ENCODE measurements at regions not wholly inside any gene's neighbourhood (a gene's known extent, or its start where the extent isn't known, plus 50 kb on each side); places are given as distances from the start of the nearest gene placed in this dataset.
"Not testable (repeated sequence)": the region's sequence is repeated elsewhere in the genome, so short reads cannot be mapped to it uniquely, and the experiment has no call there.

DNA sequence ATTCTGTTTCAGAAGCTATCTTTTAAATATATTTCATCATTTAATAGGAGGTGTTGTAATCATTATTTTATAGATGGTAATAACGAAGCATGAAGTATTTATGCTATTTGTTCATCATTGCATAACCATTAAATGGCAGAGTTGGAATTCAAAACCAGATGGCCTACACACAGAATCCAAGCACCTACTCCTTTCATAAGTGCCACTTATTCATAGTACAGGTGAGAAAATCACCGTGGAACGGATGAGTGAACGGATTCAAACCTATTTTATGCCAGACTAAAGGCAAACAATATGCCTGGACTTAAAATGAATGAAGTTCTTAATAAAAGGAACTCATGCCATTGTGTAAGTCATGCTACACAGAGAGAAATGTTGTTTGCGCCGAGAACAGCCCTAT lies 397.9 kb upstream of the ADGRB3 start:
- no peak for DNase-seq (ENCODE audit: low read depth in 2 of 2)

- DNase-seq (ENCODE audit: low read depth in 2 of 2), result no peak
These were observed 399.7 kb upstream of the ADGRB3 start for GRCh38 chr6:68235326-68235784.

- no peak for DNase-seq (ENCODE audit: low read depth in 2 of 2)
These were observed 401.5 kb upstream of the ADGRB3 start for GRCh38 chr6:68233623-68234022.

DNA sequence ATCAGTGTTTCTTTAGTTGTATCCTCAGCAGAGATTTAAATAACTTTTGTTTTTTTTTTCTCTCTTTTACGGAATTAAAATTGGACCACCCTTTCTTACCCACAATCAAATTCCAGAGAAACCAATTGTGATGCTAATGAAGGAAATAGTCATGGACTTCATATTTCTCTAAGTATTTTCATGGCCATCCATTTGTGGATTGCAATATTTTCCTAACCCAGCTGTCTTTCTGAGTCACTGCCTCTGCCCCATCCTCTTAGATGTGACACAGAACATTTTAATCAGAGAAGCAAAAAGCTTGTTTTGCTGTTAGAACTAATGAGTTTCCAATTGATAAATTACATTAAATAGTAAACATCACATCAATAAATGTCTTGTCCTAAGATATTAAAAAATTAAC lies 405.5 kb upstream of the ADGRB3 start:
- no peak for DNase-seq (ENCODE audit: low read depth in 2 of 2)

GRCh38 chr6:68226460-68226859 lies 408.6 kb upstream of the ADGRB3 start:
- no peak for DNase-seq (ENCODE audit: low read depth in 2 of 2)

DNA sequence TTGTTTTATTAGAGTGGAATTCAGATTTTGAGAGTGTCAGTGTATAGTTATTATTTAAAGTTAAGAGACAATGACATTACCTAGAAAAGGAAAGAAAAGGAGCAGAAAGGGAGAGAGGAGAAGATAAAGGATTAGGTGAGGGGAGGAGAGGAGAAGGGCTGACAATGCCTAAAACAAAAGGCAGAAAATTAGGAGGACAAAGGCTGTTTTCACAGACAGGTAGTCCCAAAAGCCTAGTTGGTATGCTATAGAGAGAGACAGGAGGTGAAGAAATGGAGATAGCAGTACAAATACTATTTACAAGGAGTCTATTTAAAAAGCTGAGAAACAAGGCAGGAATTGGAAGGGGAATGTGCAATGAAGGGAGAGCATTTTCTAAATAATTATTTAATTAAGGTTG lies 409.4 kb upstream of the ADGRB3 start:
- DNase-seq (ENCODE audit: low read depth in 2 of 2), result no peak

DNA sequence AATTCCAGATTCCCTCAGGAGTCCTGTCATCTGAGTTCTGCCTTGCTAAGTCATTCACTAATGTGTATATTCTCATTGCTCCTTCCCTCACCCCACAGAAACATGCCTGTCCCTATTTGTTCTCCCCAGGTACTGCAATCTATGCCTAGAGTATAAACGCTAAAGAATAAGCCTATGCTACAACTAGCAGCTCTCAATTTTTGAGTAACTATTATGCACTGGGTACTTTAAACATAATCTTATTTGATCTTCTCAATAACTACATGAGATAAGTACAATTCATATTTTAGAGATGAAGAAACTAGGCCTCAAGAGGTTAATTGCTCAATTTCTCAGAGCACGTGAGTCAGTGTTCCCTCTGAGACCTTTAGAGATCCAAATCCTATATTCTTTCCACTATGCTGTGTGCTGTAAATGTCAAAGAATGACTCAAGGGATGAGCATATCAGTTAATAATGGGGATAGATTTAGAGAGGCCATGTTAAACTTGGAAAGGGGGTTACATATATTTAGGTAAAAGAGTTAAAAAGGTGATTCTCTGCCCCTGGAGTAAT lies 423.8 kb upstream of the ADGRB3 start:
- DNase-seq (ENCODE audit: low read depth in 2 of 2), result no peak

DNA sequence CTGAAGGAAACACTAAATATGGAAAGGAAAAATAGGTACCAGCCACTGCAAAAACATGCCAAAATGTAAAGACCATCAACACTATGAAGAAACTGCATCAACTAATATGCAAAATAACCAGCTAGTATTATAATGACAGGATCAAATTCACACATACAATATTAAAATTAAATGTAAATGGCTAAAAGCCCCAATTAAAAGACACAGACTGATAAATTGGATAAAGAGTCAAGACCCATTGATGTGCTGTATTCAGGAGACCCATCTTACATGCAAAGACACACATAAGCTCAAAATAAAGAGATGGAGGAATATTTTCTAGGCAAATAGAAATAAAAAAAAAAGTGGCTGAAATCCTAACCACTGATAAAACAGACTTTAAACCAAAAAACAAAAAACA lies 427.5 kb upstream of the ADGRB3 start:
- not testable (repeated sequence) for DNase-seq (ENCODE audit: low read depth in 2 of 2)

GRCh38 chr6:68200929-68201328 lies 434.2 kb upstream of the ADGRB3 start:
- no peak for DNase-seq (ENCODE audit: low read depth in 2 of 2)

DNA sequence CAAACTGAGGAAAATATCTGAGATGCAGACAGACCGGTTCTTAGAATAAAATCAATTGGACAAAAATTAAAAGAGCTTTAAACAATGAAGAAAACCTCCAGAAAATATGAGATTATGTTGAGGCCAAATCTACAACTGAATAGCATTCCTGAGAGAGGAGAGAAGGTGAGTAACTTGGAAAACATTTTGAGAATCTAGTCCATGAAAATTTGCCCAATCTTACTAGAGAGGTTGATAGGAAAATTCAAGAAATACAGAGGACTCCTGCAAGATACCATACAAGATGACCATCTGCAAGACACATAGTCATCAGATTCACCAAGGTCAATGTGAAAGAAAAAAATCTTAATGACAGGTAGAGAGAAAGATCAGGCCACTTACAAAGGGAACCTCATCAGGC lies 437.7 kb upstream of the ADGRB3 start:
- no peak for DNase-seq (ENCODE audit: low read depth in 2 of 2)

- no peak for DNase-seq (ENCODE audit: low read depth in 2 of 2)
These were observed 438.4 kb upstream of the ADGRB3 start for GRCh38 chr6:68196645-68197044.

DNA sequence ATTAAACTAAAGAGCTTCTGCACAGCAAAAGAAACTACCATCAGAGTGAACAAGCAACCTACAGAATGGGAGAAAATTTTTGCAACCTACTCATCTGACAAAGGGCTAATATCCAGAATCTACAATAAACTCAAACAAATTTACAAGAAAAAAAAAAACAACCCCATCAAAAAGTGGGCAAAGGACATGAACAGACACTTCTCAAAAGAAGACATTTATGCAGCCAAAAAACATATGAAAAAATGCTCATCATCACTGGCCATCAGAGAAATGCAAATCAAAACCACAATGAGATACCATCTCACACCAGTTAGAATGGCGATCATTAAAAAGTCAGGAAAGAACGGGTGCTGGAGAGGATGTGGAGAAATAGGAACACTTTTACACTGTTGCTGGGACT lies 439.3 kb upstream of the ADGRB3 start:
- DNase-seq (ENCODE audit: low read depth in 2 of 2), result not testable (repeated sequence)

GRCh38 chr6:68194846-68195478 lies 440.1 kb upstream of the ADGRB3 start:
- no peak for DNase-seq (ENCODE audit: low read depth in 2 of 2)

- DNase-seq (ENCODE audit: low read depth in 2 of 2), result no peak
These were observed 442.1 kb upstream of the ADGRB3 start for GRCh38 chr6:68192988-68193387.

- DNase-seq (ENCODE audit: low read depth in 2 of 2), result no peak
These were observed 445.8 kb upstream of the ADGRB3 start for GRCh38 chr6:68189217-68189815.

DNA sequence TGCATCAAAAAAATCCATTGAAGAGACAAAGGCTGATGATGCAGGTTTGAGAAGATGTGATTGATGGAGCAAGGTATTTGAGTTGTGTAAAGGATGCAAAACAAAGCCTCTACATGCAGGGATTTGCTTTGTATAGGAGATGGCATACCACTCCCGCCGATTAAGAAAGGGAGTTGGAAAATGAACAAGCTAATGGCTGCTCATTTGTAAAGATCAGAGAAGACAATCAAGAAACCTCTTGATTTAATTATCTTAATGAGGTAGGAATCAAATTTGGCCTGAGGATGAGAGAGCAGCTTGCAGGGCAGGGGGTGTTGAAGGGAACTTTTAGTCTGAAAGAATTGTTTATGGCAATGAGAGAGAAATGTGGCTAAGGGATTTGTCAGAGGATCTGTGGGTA lies 448.2 kb upstream of the ADGRB3 start:
- no peak for DNase-seq (ENCODE audit: low read depth in 2 of 2)

DNA sequence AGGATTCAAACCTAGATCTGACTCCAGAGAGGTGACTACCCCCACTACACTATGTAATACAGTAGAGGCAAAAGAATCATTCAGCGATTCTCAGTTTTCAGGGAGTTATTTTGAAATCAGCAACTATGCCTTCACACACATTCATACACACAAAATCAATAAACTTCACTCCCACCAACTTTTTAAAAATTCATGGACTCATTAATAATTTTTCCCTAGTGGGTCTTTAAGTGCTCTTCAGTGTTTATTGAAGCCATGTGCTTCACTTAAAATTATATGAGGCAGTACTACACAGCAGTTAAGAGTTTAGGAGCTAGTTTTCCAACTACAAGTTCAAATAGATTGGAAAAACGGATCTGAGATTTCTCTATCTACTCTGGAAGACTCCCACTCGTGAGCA lies 452.7 kb upstream of the ADGRB3 start:
- no peak for DNase-seq (ENCODE audit: low read depth in 2 of 2)

- DNase-seq (ENCODE audit: low read depth in 2 of 2), result not testable (repeated sequence)
These were observed 454.1 kb upstream of the ADGRB3 start for GRCh38 chr6:68181027-68181426.

- no peak for DNase-seq (ENCODE audit: low read depth in 2 of 2)
These were observed 461.5 kb upstream of the ADGRB3 start for GRCh38 chr6:68173616-68174015.

DNA sequence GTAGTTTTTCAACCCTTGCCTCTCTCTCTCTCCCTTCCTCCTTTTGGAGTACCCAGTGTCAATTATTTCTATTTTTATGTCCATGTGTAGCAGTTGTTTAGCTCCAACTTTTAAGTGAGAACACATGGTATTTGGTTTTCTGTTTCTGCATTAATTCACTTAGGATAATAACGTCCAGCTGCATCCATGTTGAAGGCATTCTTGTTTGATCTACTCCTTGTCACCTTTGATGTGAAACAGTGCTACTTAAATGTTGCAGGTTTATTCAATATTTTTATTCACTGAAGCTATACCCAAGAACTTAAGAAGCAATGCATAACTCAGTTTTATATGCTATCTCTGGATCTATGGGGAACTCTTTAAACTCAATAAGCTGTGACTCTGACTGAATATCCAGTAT lies 465.2 kb upstream of the ADGRB3 start:
- DNase-seq (ENCODE audit: low read depth in 2 of 2), result no peak

DNA sequence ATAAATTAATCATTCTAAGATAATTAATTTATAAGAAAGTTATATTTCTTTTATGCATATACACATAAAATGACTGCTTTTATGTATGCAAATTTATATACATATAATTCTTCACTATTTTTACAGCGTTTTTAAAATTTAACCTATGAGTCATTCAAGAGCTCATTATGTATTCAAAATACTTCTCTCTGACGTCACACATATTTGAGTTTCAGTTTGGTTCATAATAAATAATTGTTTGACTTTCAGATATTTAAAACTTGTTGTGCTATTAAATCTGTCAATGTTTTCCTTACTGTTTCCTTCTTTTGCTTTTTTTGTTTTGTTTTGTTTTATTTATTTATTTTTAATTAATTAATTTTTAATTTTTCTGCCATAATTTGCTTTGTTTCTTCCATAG lies 467.5 kb upstream of the ADGRB3 start:
- no peak for DNase-seq (ENCODE audit: low read depth in 2 of 2)

DNA sequence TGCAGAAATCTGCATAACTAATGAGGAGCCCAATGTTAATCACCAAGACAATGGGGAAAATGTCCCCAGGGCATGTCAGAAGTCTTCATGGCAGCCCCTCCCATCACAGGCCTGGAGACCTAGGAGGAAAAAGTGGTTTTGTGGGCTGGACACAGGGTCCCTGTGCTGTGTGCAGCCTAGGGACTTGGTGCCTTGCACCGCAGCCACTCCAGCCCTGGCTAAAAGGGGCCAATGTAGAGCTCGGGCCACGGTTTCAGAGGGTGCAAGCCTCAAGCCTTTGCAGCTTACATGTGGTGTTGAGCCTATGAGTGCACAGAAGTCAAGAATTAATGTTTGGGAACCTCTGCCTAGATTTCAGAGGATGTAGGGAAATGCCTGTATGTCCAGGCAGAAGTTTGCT lies 474.3 kb upstream of the ADGRB3 start:
- DNase-seq (ENCODE audit: low read depth in 2 of 2), result not testable (repeated sequence)

DNA sequence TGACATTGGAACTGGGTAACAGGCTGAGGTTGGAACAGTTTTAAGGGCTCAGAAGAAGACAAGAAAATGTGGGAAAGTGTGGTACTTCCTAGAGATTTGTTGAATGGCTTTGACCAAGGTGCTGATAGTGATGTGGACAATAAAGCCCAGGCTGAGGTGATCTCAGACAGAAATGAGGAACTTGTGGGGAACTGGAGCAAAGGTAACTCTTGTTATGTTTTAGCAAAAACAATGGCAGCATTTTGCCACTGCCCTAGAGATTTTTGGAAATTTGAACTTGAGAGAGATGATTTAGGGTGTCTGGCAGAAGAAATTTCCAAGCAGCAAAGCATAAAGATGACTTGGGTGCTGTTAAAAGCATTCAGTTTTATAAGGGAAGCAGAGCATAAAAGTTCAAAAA lies 474.7 kb upstream of the ADGRB3 start:
- DNase-seq (ENCODE audit: low read depth in 2 of 2), result no peak

DNA sequence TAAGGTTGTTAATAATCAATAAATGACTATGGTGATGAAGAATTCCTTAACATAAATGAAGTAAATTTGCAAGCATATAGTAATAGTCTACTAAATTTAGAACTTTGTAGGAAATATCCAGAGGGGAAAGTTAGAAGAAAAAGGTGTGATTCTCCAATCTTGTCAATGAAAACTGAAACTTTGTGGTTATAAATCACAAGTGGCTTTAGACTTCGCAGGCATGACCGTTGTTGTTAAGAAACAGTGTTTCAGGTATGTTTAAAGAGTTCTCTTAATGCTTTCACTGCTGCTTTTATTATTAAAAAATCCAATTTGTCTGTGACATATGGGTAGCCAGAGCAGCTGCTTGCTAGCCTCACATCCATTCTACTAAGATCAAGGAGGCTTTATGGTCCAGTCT lies 475.6 kb upstream of the ADGRB3 start:
- DNase-seq (ENCODE audit: low read depth in 2 of 2), result no peak

Data from activated CD4-positive, alpha-beta T cell treated with anti-CD3 and anti-CD28 coated beads for 24 hours (primary cell).